Keratinocyte (primary cell): ENCODE measurements at regions not wholly inside any gene's neighbourhood (a gene's known extent, or its start where the extent isn't known, plus 50 kb on each side); places are given as distances from the start of the nearest gene placed in this dataset.

Experiments used
- DNase-seq: peaks from one replicate; pipeline ENCODE4 v3.0.0-alpha.2; 2011; ENCODE audit warnings: low read depth, missing footprints, low spot score
- FAIRE-seq: peaks from 2 replicates; lab custom pipeline; 2011; peaks lifted over from hg19 to GRCh38; lab: Jason Lieb, UNC
- H2AFZ ChIP-seq: 2 replicates; pipeline ENCODE4 v1.6.0; 2012; ENCODE audit warnings: low read length, control low read depth, inconsistent platforms; ENCODE audit not compliant: control insufficient read depth
- H3K27ac ChIP-seq: 2 replicates; pipeline ENCODE4 v1.5.1; 2011; ENCODE audit warnings: low read length; ENCODE audit not compliant: control insufficient read depth, insufficient read depth
- H3K27me3 ChIP-seq: 3 replicates; pipeline ENCODE4 v1.6.0; 2011; ENCODE audit warnings: low read length; ENCODE audit not compliant: control insufficient read depth, insufficient read depth; ENCODE audit errors: extremely low read depth
- H3K36me3 ChIP-seq, 2 experiments: 2 replicates in 1 of 2; 3 replicates in 1 of 2; pipeline ENCODE4 v1.5.1; 2011; ENCODE audit warnings: low read length in 2 of 2, mild to moderate bottlenecking in 1 of 2; ENCODE audit not compliant: control insufficient read depth in 2 of 2, insufficient read depth in 2 of 2; ENCODE audit errors: extremely low read depth in 1 of 2
- H3K4me1 ChIP-seq: 3 replicates; pipeline ENCODE4 v1.5.1; 2011; ENCODE audit warnings: low read length; ENCODE audit not compliant: control insufficient read depth, insufficient read depth; ENCODE audit errors: extremely low read depth
- H3K4me2 ChIP-seq: 3 replicates; pipeline ENCODE4 v1.6.0; 2011; ENCODE audit warnings: low read depth, low read length; ENCODE audit not compliant: control insufficient read depth, insufficient read depth; ENCODE audit errors: extremely low read depth
- H3K4me3 ChIP-seq, 3 experiments: fragments of 200-600 bp in 1 of 3; sonication (generic) in 1 of 3; 2 replicates in 2 of 3; 3 replicates in 1 of 3; pipeline ENCODE4 v1.5.1; 2011 to 2016; ENCODE audit warnings: low read length in 3 of 3, mild to moderate bottlenecking in 3 of 3, control low read depth in 2 of 3, inconsistent platforms in 1 of 3, low read depth in 1 of 3, mixed read lengths in 1 of 3, mixed run types in 1 of 3, moderate library complexity in 1 of 3; ENCODE audit not compliant: control insufficient read depth in 2 of 3, insufficient read depth in 2 of 3; ENCODE audit errors: extremely low read depth in 1 of 3
- H3K79me2 ChIP-seq: 2 replicates; pipeline ENCODE4 v1.6.0; 2012; ENCODE audit warnings: low read length; ENCODE audit not compliant: control insufficient read depth, insufficient read depth
- H3K9ac ChIP-seq: 3 replicates; pipeline ENCODE4 v1.6.0; 2011; ENCODE audit warnings: low read length; ENCODE audit not compliant: control insufficient read depth, insufficient read depth; ENCODE audit errors: extremely low read depth
- H3K9me1 ChIP-seq: 3 replicates; pipeline ENCODE4 v1.6.0; 2011; ENCODE audit warnings: low read length; ENCODE audit not compliant: control insufficient read depth, insufficient read depth; ENCODE audit errors: extremely low read depth
- H3K9me3 ChIP-seq: 2 replicates; pipeline ENCODE4 v1.5.1; 2012; ENCODE audit warnings: low read depth, low read length; ENCODE audit not compliant: control insufficient read depth
- H4K20me1 ChIP-seq: 3 replicates; pipeline ENCODE4 v1.6.0; 2011; ENCODE audit warnings: low read length; ENCODE audit not compliant: control insufficient read depth, insufficient read depth; ENCODE audit errors: extremely low read depth
- CTCF ChIP-seq, 3 experiments: IDR thresholded peaks in 1 of 3; conservative IDR thresholded peaks in 1 of 3; optimal IDR thresholded peaks in 1 of 3; 2 replicates in 2 of 3; 3 replicates in 1 of 3; pipeline versions ENCODE3 to v1.5.1; 2011; ENCODE audit warnings: low read length in 3 of 3, mild to moderate bottlenecking in 3 of 3, moderate library complexity in 2 of 3, control low read depth in 1 of 3, inconsistent platforms in 1 of 3; ENCODE audit not compliant: insufficient read depth in 2 of 3; ENCODE audit errors: extremely low read depth in 1 of 3
- EZH2 ChIP-seq: IDR thresholded peaks from one replicate; pipeline ENCODE4 v1.6.1; 2012; ENCODE audit warnings: inconsistent platforms, mild to moderate bottlenecking, low read length, moderate library complexity
- dilution Hi-C: fragments of 300-500 bp; cut with MboI; formaldehyde crosslinking; loops from one replicate; pipeline ENCODE4 v1.7.0; 2020; ENCODE audit warnings: low sequenced_read_pairs; ENCODE audit not compliant: extremely low pct_ligation_motif_present

GRCh38 chr20:48031122-48031521, 245.8 kb upstream of the SULF2 start:
- Histone ChIP-seq H2AFZ (no peak overlapping the region), H4K20me1 (no peaks in the 10 kb centered on the region), H3K27ac (no peak overlapping the region), H3K79me2 (no peaks in the 10 kb centered on the region), H3K9ac (no peak overlapping the region), H3K27me3 (no peaks in the 10 kb centered on the region), H3K4me3 (no peak overlapping the region), H3K4me1 (peaks cover 3% of the 10 kb centered on the region), H3K36me3 (no peaks in the 10 kb centered on the region), H3K9me3 (no peaks in the 10 kb centered on the region), H3K9me1 (no peaks in the 10 kb centered on the region), H3K4me2 (no peak overlapping the region)
- no peak for FAIRE-seq
- DNase-seq, result no peak
- dilution Hi-C loops, result no loop called here
- TF ChIP-seq EZH2 (no peak), CTCF (optimal IDR thresholded peaks at IDR 0.05 in 1 of 3, IDR thresholded peaks at IDR 0.05 in 1 of 3, conservative IDR thresholded peaks at IDR 0.05 in 1 of 3; ENCODE audit: extremely low read depth in 1 of 3, insufficient read depth in 2 of 3, low read length in 3 of 3) (no peak)

- peaks cover 3% of the 10 kb centered on the region for H3K4me1 ChIP-seq
- FAIRE-seq (no peak), DNase-seq (no peak)
- H3K27ac ChIP-seq, result no peak overlapping the region
- TF ChIP-seq CTCF (optimal IDR thresholded peaks at IDR 0.05 in 1 of 3, IDR thresholded peaks at IDR 0.05 in 1 of 3, conservative IDR thresholded peaks at IDR 0.05 in 1 of 3; ENCODE audit: extremely low read depth in 1 of 3, insufficient read depth in 2 of 3, low read length in 3 of 3), result no peak
- TF ChIP-seq EZH2, result no peak
- H3K4me2 ChIP-seq, result no peak overlapping the region
- H3K9me3 ChIP-seq, result no peaks in the 10 kb centered on the region
- dilution Hi-C loops, result no loop called here
- H3K4me3 ChIP-seq, result no peak overlapping the region
- peaks cover 4% of the 10 kb centered on the region for H3K27me3 ChIP-seq
- no peak overlapping the region for H2AFZ ChIP-seq
- H3K36me3 ChIP-seq, result no peaks in the 10 kb centered on the region
- no peak overlapping the region for H3K9ac ChIP-seq
- no peaks in the 10 kb centered on the region for H3K9me1 ChIP-seq
- H3K79me2 ChIP-seq, result no peaks in the 10 kb centered on the region
- H4K20me1 ChIP-seq, result no peaks in the 10 kb centered on the region
These were observed 241.8 kb upstream of the SULF2 start for GRCh38 chr20:48026981-48027592.
